ENCODE measurements at regions not wholly inside any gene's neighbourhood (a gene's known extent, or its start where the extent isn't known, plus 50 kb on each side); places are given as distances from the start of the nearest gene placed in this dataset.
A peak's percentile ranks its signal among the peaks of the same experiment; 100 is the strongest.

- Mint-ChIP-seq H3K9me3 (peaks cover 29% of the 10 kb centered on the region), H3K4me3 (no peak overlapping the region), H3K27ac (no peak overlapping the region), H3K27me3 (ENCODE audit: insufficient read depth, low read depth, poor library complexity) (no peaks in the 10 kb centered on the region), H3K36me3 (ENCODE audit: low read depth) (peaks cover 32% of the 10 kb centered on the region; the same call in 2 of the 3 replicates), H3K4me1 (peaks cover 17% of the 10 kb centered on the region)
- H3K4me2 ChIP-seq, result peak overlapping the region; percentile 40
- no peaks in the 10 kb centered on the region for H4K20me1 ChIP-seq (replicated peaks; ENCODE audit: insufficient read depth)
- no peaks in the 10 kb centered on the region for H3K79me2 ChIP-seq (replicated peaks; ENCODE audit: insufficient read depth)
- H3K4me1 ChIP-seq (ENCODE audit: insufficient read depth), result peaks cover 20% of the 10 kb centered on the region
- no peaks in the 10 kb centered on the region; the same call in 1 of the 2 replicates for H3K36me3 ChIP-seq (ENCODE audit: insufficient read depth)
- no peaks in the 10 kb centered on the region for H3K9me2 ChIP-seq (ENCODE audit: insufficient read depth)
- DNase-seq (ENCODE audit: low spot score) (peak; percentile 39), ATAC-seq (peak; percentile 54)
- no peak overlapping the region for H2AFZ ChIP-seq
- H3K27ac ChIP-seq (ENCODE audit: low read depth), result no peak overlapping the region
- H3F3A ChIP-seq (replicated peaks; ENCODE audit: low read depth), result no peaks in the 10 kb centered on the region
- no peak overlapping the region for H3K4me3 ChIP-seq
- TF ChIP-seq NANOG (IDR thresholded peaks at IDR 0.05; ENCODE audit: borderline replicate concordance) (peak; percentile 67; the same call in 1 of the 2 replicates), REST (IDR thresholded peaks at IDR 0.05; ENCODE audit: unreplicated experiment) (no peak)
- no peaks in the 10 kb centered on the region for H3K27me3 ChIP-seq (ENCODE audit: insufficient read depth)
Observed at GRCh38 chr3:30097022-30097650, 509.3 kb upstream of the TGFBR2 start.

- no peak overlapping the region for H3K4me3 Mint-ChIP-seq
- TF ChIP-seq CREB1 (CRISPR knock-in tag; IDR thresholded peaks at IDR 0.05; ENCODE audit: low read depth) (no peak), ZNF114 (CRISPR knock-in tag; IDR thresholded peaks at IDR 0.05) (no peak), ZNF331 (CRISPR knock-in tag; IDR thresholded peaks at IDR 0.05; ENCODE audit: low read depth) (no peak), EZH2phosphoT487 (IDR thresholded peaks at IDR 0.05; ENCODE audit: unreplicated experiment) (no peak), ZNF462 (CRISPR knock-in tag; IDR thresholded peaks at IDR 0.05) (no peak), POLR2AphosphoS5 (IDR thresholded peaks at IDR 0.05; ENCODE audit: low read depth) (no peak), JUNB (IDR thresholded peaks at IDR 0.05; ENCODE audit: unreplicated experiment) (no peak), NANOG (IDR thresholded peaks at IDR 0.05; ENCODE audit: borderline replicate concordance) (no peak), STAT1 (IDR thresholded peaks at IDR 0.05; ENCODE audit: unreplicated experiment) (no peak)
Observed at GRCh38 chr3:30098243-30098642, 508.2 kb upstream of the TGFBR2 start.

More at GRCh38 chr3:30098243-30098642, 508.2 kb upstream of the TGFBR2 start:
- Mint-ChIP-seq H3K9me3 (peaks cover 18% of the 10 kb centered on the region), H3K4me1 (peaks cover 17% of the 10 kb centered on the region), H3K36me3 (ENCODE audit: low read depth) (peaks cover 21% of the 10 kb centered on the region; the same call in 2 of the 3 replicates), H3K27me3 (ENCODE audit: insufficient read depth, low read depth, poor library complexity) (no peaks in the 10 kb centered on the region), H3K27ac (no peak overlapping the region)
- Histone ChIP-seq H3K4me2 (0 out of 2 replicates have a peak overlapping the region, but pooled peaks have one; percentile 7), H4K20me1 (replicated peaks; ENCODE audit: insufficient read depth) (no peaks in the 10 kb centered on the region), H3K79me2 (replicated peaks; ENCODE audit: insufficient read depth) (no peaks in the 10 kb centered on the region), H3K4me3 (no peak overlapping the region), H3F3A (replicated peaks; ENCODE audit: low read depth) (no peaks in the 10 kb centered on the region), H3K36me3 (ENCODE audit: insufficient read depth) (no peaks in the 10 kb centered on the region; the same call in 1 of the 2 replicates), H3K27me3 (ENCODE audit: insufficient read depth) (no peaks in the 10 kb centered on the region), H3K4me1 (ENCODE audit: insufficient read depth) (peaks cover 20% of the 10 kb centered on the region), H3K9me2 (ENCODE audit: insufficient read depth) (no peaks in the 10 kb centered on the region), H2AFZ (no peak overlapping the region), H3K27ac (ENCODE audit: low read depth) (no peak overlapping the region)
- no peak for ATAC-seq
- DNase-seq (ENCODE audit: low spot score), result no peak

Measured in GM23338 (cell line).